ENCODE measurements at regions not wholly inside any gene's neighbourhood (a gene's known extent, or its start where the extent isn't known, plus 50 kb on each side); places are given as distances from the start of the nearest gene placed in this dataset.

GRCh38 chr5:174356536-174356935, 311.0 kb downstream of the NSG2 start:
- no peaks in the 10 kb centered on the region for H3K79me2 ChIP-seq (ENCODE audit: insufficient read depth, low read length)
- no peak overlapping the region for H3K27ac Mint-ChIP-seq
- no peaks in the 10 kb centered on the region for H3K4me1 ChIP-seq (ENCODE audit: control insufficient read depth in 1 of 2, insufficient read depth in 2 of 2, low read length in 2 of 2)
- no peak overlapping the region for H3K4me3 ChIP-seq (replicated peaks in 1 of 3; ENCODE audit: low read depth in 2 of 3, low read length in 3 of 3)
- WGBS (ENCODE audit: insufficient coverage), result no CpG with 5 or more reads among the region's 2 CpGs
- no peaks in the 10 kb centered on the region for H4K20me1 ChIP-seq (ENCODE audit: insufficient read depth, low read length)
- no peak overlapping the region for H3K4me3 Mint-ChIP-seq
- H3K27ac ChIP-seq (ENCODE audit: low read depth in 1 of 2, low read length in 2 of 2), result no peak overlapping the region
- no peak overlapping the region for H3K4me2 ChIP-seq (replicated peaks; ENCODE audit: extremely low read depth, low read length, poor library complexity, severe bottlenecking)
- no peaks in the 10 kb centered on the region for H3K36me3 Mint-ChIP-seq
- no peak overlapping the region for H3K9ac ChIP-seq (ENCODE audit: insufficient read depth, low read length, poor library complexity, severe bottlenecking)
- no peak overlapping the region for H2AFZ ChIP-seq (ENCODE audit: insufficient read depth, low read depth, low read length, poor library complexity, severe bottlenecking)
- TF ChIP-seq CTCF (IDR thresholded peaks at IDR 0.05), result no peak
- no peaks in the 10 kb centered on the region for H3K4me1 Mint-ChIP-seq
- DNase-seq, result no peak
- peaks cover 0 to 5% (median 5%) of the 10 kb centered on the region in 3 donors for H3K27me3 Mint-ChIP-seq (ENCODE audit: low read depth in 3 of 3)
- no peaks in the 10 kb centered on the region for H3K9me3 ChIP-seq (replicated peaks in 1 of 2; ENCODE audit: control insufficient read depth in 1 of 2, insufficient read depth in 1 of 2, low read length in 2 of 2)
- H3K9me3 Mint-ChIP-seq, result peaks cover 0 to 6% (median 2%) of the 10 kb centered on the region in 7 donors
- intact Hi-C loops (cut with micrococcal nuclease), result no loop called here
- no peaks in the 10 kb centered on the region for H3K27me3 ChIP-seq (ENCODE audit: control insufficient read depth in 2 of 2, insufficient read depth in 2 of 2, low read length in 2 of 2)
- H3K36me3 ChIP-seq (replicated peaks in 1 of 2; ENCODE audit: control insufficient read depth in 1 of 2, insufficient read depth in 2 of 2, low read length in 2 of 2), result no peaks in the 10 kb centered on the region

GRCh38 chr5:174358276-174358675, 312.8 kb downstream of the NSG2 start:
- H3K4me3 Mint-ChIP-seq, result no peak overlapping the region
- peaks cover 0 to 12% (median 7%) of the 10 kb centered on the region in 7 donors for H3K9me3 Mint-ChIP-seq
- intact Hi-C loops (cut with micrococcal nuclease), result no loop called here
- Histone ChIP-seq H3K4me2 (replicated peaks; ENCODE audit: extremely low read depth, low read length, poor library complexity, severe bottlenecking) (no peak overlapping the region), H3K79me2 (ENCODE audit: insufficient read depth, low read length) (no peaks in the 10 kb centered on the region), H3K27me3 (ENCODE audit: control insufficient read depth in 2 of 2, insufficient read depth in 2 of 2, low read length in 2 of 2) (no peaks in the 10 kb centered on the region), H3K36me3 (replicated peaks in 1 of 2; ENCODE audit: control insufficient read depth in 1 of 2, insufficient read depth in 2 of 2, low read length in 2 of 2) (no peaks in the 10 kb centered on the region), H3K9ac (ENCODE audit: insufficient read depth, low read length, poor library complexity, severe bottlenecking) (no peak overlapping the region), H2AFZ (ENCODE audit: insufficient read depth, low read depth, low read length, poor library complexity, severe bottlenecking) (no peak overlapping the region), H3K4me1 (ENCODE audit: control insufficient read depth in 1 of 2, insufficient read depth in 2 of 2, low read length in 2 of 2) (no peaks in the 10 kb centered on the region), H4K20me1 (ENCODE audit: insufficient read depth, low read length) (no peaks in the 10 kb centered on the region), H3K9me3 (replicated peaks in 1 of 2; ENCODE audit: control insufficient read depth in 1 of 2, insufficient read depth in 1 of 2, low read length in 2 of 2) (no peaks in the 10 kb centered on the region), H3K27ac (ENCODE audit: low read depth in 1 of 2, low read length in 2 of 2) (no peak overlapping the region), H3K4me3 (replicated peaks in 1 of 3; ENCODE audit: low read depth in 2 of 3, low read length in 3 of 3) (no peak overlapping the region)
- no peak for DNase-seq
- no peaks in the 10 kb centered on the region for H3K4me1 Mint-ChIP-seq
- H3K27me3 Mint-ChIP-seq (ENCODE audit: low read depth in 3 of 3), result peaks cover 0 to 6% (median 3%) of the 10 kb centered on the region in 3 donors
- no peak overlapping the region for H3K27ac Mint-ChIP-seq
- H3K36me3 Mint-ChIP-seq, result no peaks in the 10 kb centered on the region
- no peak for TF ChIP-seq CTCF (IDR thresholded peaks at IDR 0.05)
- 72% methylated on average over 2 of the region's 3 CpGs for WGBS (ENCODE audit: insufficient coverage)

Data from CD14-positive monocyte (primary cell).